PC-9 (cell line): ENCODE measurements at regions not wholly inside any gene's neighbourhood (a gene's known extent, or its start where the extent isn't known, plus 50 kb on each side); places are given as distances from the start of the nearest gene placed in this dataset.

Experiments used
- BruUV-seq: library from RNA; stranded (reverse); fragments of 400-500 nt; replicated peaks from 2 replicates; lab custom pipeline; 2021; lab: Mats Ljungman, UMichigan
- CTCF ChIA-PET: fragments of 300-600 bp; sonication (Branson Sonifier 250); formaldehyde crosslinking; loops from one replicate; lab custom pipeline; 2022; ENCODE audit warnings: antibody characterized with exemption; lab: Charles Lee
- POLR2A ChIA-PET: fragments of 300-600 bp; sonication (Branson Sonifier 250); formaldehyde crosslinking; loops from one replicate; lab custom pipeline; 2022; ENCODE audit warnings: antibody characterized with exemption; ENCODE audit not compliant: unreplicated experiment; lab: Charles Lee
- DNase-seq, 2 experiments: peaks; one replicate each; pipeline versions ENCODE4 v3.0.0 to v3.0.0-alpha.2; 2015 to 2022; ENCODE audit warnings: mixed read lengths in 1 of 2
- H2AFZ ChIP-seq: fragments of 200-600 bp; sonication (generic); 2 replicates; pipeline ENCODE4 v1.8.1; 2017; ENCODE audit warnings: antibody characterized with exemption
- H3F3A ChIP-seq: fragments of 200-600 bp; sonication (generic); 2 replicates; pipeline ENCODE4 v1.8.1; 2017; ENCODE audit warnings: antibody characterized with exemption, mild to moderate bottlenecking, low read depth; ENCODE audit not compliant: insufficient read depth
- H3K27ac ChIP-seq: fragments of 200-600 bp; sonication (generic); 2 replicates; pipeline ENCODE4 v1.6.1; 2016; ENCODE audit warnings: mixed run types
- H3K27me3 ChIP-seq: fragments of 200-600 bp; sonication (generic); 2 replicates; pipeline ENCODE4 v1.6.1; 2016; ENCODE audit warnings: low read depth, mixed run types; ENCODE audit not compliant: insufficient read depth
- H3K36me3 ChIP-seq: fragments of 200-600 bp; sonication (generic); 2 replicates; pipeline ENCODE4 v1.6.1; 2016; ENCODE audit warnings: low read depth, mixed run types
- H3K4me1 ChIP-seq: fragments of 200-600 bp; sonication (generic); replicated peaks from 2 replicates; pipeline ENCODE4 v1.6.1; 2016; ENCODE audit warnings: mixed run types; ENCODE audit not compliant: insufficient read depth
- H3K4me2 ChIP-seq: fragments of 200-600 bp; sonication (generic); 2 replicates; pipeline ENCODE4 v1.6.1; 2017; ENCODE audit warnings: mixed run types
- H3K4me3 ChIP-seq: fragments of 200-600 bp; sonication (generic); 2 replicates; pipeline ENCODE4 v1.6.1; 2016; ENCODE audit warnings: mixed run types
- H3K79me2 ChIP-seq: fragments of 200-600 bp; sonication (generic); 2 replicates; pipeline ENCODE4 v1.6.1; 2017; ENCODE audit warnings: low read depth, mixed run types
- H3K9me2 ChIP-seq: fragments of 200-600 bp; sonication (generic); 2 replicates; pipeline ENCODE4 v1.8.1; 2017; ENCODE audit warnings: mild to moderate bottlenecking; ENCODE audit not compliant: insufficient read depth
- H3K9me3 ChIP-seq: fragments of 200-600 bp; sonication (generic); 2 replicates; pipeline ENCODE4 v1.8.1; 2016; ENCODE audit warnings: low read depth; ENCODE audit not compliant: insufficient read depth
- H4K20me1 ChIP-seq: fragments of 200-600 bp; sonication (generic); 2 replicates; pipeline ENCODE4 v1.8.1; 2017; ENCODE audit not compliant: insufficient read depth
- EZH2 ChIP-seq: fragments of 200-600 bp; sonication (generic); IDR thresholded peaks from 2 replicates; pipeline ENCODE4 v1.8.0; 2017; ENCODE audit warnings: antibody characterized with exemption, low read depth
- intact Hi-C: fragments of 100-400 bp; cut with micrococcal nuclease; formaldehyde crosslinking; loops from one replicate; pipeline ENCODE4 v1.10.0; 2022; ENCODE audit not compliant: unreplicated experiment
- TF ChIP-seq, protein P1 (sequence below): fragments of 200-600 bp; sonication (generic); conservative IDR thresholded peaks from 2 replicates; pipeline ENCODE4 v1.6.1; 2017; ENCODE audit warnings: mixed run types, antibody characterized with exemption, mild to moderate bottlenecking, moderate library complexity

DNA sequence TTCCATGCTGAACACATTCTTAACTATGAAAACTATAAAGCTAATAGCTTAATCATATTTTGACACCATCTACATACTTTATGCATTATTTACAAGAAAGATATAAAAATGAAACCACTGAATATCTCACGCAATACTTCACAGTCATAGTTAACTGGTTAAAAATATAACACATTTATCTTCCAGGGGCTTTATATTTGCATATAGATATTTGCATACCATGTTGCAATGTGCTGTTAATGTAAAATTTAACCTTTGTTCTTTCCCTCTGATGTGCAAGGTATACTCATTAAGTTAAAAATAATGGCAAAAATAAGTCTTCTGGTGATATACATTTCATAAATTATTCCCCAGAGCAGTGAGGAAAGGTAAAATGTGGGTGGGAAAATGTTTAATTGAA is 76.9 kb upstream of the MGMT start:
- intact Hi-C loops = no loop called here
- Histone ChIP-seq H3K4me3 (no peak overlapping the region), H3K36me3 (no peaks in the 10 kb centered on the region), H3F3A (no peaks in the 10 kb centered on the region), H3K9me3 (no peaks in the 10 kb centered on the region), H3K27me3 (peaks cover 64% of the 10 kb centered on the region), H2AFZ (no peak overlapping the region), H4K20me1 (no peaks in the 10 kb centered on the region), H3K4me2 (no peak overlapping the region), H3K9me2 (no peaks in the 10 kb centered on the region), H3K27ac (no peak overlapping the region), H3K4me1 (no peaks in the 10 kb centered on the region), H3K79me2 (no peaks in the 10 kb centered on the region)
- no peak for TF ChIP-seq EZH2
- TF ChIP-seq, protein P1, sequence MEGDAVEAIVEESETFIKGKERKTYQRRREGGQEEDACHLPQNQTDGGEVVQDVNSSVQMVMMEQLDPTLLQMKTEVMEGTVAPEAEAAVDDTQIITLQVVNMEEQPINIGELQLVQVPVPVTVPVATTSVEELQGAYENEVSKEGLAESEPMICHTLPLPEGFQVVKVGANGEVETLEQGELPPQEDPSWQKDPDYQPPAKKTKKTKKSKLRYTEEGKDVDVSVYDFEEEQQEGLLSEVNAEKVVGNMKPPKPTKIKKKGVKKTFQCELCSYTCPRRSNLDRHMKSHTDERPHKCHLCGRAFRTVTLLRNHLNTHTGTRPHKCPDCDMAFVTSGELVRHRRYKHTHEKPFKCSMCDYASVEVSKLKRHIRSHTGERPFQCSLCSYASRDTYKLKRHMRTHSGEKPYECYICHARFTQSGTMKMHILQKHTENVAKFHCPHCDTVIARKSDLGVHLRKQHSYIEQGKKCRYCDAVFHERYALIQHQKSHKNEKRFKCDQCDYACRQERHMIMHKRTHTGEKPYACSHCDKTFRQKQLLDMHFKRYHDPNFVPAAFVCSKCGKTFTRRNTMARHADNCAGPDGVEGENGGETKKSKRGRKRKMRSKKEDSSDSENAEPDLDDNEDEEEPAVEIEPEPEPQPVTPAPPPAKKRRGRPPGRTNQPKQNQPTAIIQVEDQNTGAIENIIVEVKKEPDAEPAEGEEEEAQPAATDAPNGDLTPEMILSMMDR = no peak
- ChIA-PET CTCF (no interaction called here), POLR2A (no interaction called here)
- no TSS peak for BruUV-seq
- no peak for DNase-seq

DNA sequence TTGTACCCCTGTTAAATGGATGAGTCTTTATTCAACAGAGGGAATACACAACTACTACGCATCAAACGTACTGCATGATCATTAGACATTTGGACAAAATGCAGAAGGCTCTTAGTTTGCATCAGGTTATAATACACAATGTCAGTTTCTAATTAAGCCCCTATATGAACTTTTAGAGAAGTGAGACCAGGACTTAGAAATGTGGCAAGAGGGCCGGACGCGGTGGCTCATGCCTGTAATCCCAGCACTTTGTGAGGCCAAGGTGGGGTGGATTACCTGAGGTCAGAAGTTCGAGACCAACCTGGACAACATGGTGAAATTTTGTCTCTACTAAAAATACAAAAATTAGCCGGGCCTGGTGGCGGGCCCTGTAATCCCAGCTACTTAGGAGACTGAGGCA is 76.3 kb upstream of the MGMT start:
- intact Hi-C loops = no loop called here
- no peaks in the 10 kb centered on the region for H3K36me3 ChIP-seq
- no peaks in the 10 kb centered on the region for H3F3A ChIP-seq
- no peaks in the 10 kb centered on the region for H3K9me3 ChIP-seq
- H3K27ac ChIP-seq = no peak overlapping the region
- no TSS peak for BruUV-seq
- POLR2A ChIA-PET = no interaction called here
- H3K27me3 ChIP-seq = peaks cover 70% of the 10 kb centered on the region
- H3K4me1 ChIP-seq = no peaks in the 10 kb centered on the region
- no peaks in the 10 kb centered on the region for H3K9me2 ChIP-seq
- H3K4me2 ChIP-seq = no peak overlapping the region
- no peak overlapping the region for H3K4me3 ChIP-seq
- H3K79me2 ChIP-seq = no peaks in the 10 kb centered on the region
- no peaks in the 10 kb centered on the region for H4K20me1 ChIP-seq
- CTCF ChIA-PET = no interaction called here
- no peak overlapping the region for H2AFZ ChIP-seq
- DNase-seq = no peak
- TF ChIP-seq EZH2 = no peak
- TF ChIP-seq, protein P1 = no peak

DNA sequence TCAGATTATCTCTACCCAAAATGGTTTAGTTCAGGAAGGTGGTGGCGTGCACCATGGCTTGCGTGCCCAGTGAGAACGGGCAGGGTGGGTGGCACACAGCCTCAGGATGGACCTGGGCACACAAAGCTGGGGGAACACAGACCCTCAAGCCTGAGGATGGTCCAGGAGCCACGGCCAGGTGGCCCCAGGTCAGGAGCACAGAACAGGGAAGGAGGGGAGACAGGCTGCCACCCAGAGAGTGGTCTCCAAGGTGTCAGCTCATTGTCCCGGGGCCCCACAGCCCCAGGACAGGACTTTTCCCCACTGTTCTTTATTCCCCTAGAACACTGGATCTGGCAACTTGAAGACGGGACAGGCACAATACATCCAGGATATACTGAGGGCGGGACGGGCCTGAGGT is 75.6 kb upstream of the MGMT start:
- Histone ChIP-seq H3K4me1 (no peaks in the 10 kb centered on the region), H3K4me3 (no peak overlapping the region), H2AFZ (no peak overlapping the region), H3K36me3 (no peaks in the 10 kb centered on the region), H4K20me1 (no peaks in the 10 kb centered on the region), H3K4me2 (no peak overlapping the region), H3K27me3 (peaks cover 77% of the 10 kb centered on the region), H3F3A (no peaks in the 10 kb centered on the region), H3K79me2 (no peaks in the 10 kb centered on the region), H3K9me2 (no peaks in the 10 kb centered on the region), H3K27ac (no peak overlapping the region), H3K9me3 (no peaks in the 10 kb centered on the region)
- DNase-seq = no peak
- intact Hi-C loops = no loop called here
- ChIA-PET CTCF (no interaction called here), POLR2A (no interaction called here)
- TF ChIP-seq, protein P1 = no peak
- TF ChIP-seq EZH2 = no peak
- BruUV-seq = no TSS peak
